ENCODE measurements at regions not wholly inside any gene's neighbourhood (a gene's known extent, or its start where the extent isn't known, plus 50 kb on each side); places are given as distances from the start of the nearest gene placed in this dataset.

DNA sequence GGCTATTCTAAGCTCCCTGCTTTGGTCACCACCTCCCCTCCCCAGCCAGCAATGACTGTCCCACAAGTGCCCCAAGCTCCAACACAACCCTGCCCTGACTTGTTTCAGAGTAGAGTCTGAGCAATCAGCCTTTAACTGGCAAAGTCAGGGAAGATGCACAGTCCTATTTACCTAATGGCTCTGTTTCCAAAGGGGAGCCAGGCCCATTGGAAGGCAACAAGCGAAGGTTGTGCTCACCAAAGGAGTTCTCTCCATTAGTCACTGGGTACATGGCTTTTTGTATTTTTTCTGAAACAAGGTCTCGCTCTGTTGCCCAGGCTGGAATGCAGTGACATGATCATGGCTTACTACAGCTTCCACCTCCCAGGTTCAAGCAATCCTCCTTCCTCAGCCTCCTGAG, 267.1 kb upstream of the CRY1 start:
- TF ChIP-seq, protein P1, sequence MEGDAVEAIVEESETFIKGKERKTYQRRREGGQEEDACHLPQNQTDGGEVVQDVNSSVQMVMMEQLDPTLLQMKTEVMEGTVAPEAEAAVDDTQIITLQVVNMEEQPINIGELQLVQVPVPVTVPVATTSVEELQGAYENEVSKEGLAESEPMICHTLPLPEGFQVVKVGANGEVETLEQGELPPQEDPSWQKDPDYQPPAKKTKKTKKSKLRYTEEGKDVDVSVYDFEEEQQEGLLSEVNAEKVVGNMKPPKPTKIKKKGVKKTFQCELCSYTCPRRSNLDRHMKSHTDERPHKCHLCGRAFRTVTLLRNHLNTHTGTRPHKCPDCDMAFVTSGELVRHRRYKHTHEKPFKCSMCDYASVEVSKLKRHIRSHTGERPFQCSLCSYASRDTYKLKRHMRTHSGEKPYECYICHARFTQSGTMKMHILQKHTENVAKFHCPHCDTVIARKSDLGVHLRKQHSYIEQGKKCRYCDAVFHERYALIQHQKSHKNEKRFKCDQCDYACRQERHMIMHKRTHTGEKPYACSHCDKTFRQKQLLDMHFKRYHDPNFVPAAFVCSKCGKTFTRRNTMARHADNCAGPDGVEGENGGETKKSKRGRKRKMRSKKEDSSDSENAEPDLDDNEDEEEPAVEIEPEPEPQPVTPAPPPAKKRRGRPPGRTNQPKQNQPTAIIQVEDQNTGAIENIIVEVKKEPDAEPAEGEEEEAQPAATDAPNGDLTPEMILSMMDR (IDR thresholded peaks at IDR 0.05): no peak
- no peak for TF ChIP-seq POLR2A (IDR thresholded peaks at IDR 0.05)
- Histone ChIP-seq H3K36me3 (replicated peaks in 1 of 2) (no peaks in the 10 kb centered on the region), H3K4me3 (no peak overlapping the region), H3K27me3 (peaks cover 2% of the 10 kb centered on the region), H3K27ac (no peak overlapping the region), H3K9me3 (replicated peaks in 1 of 3) (no peaks in the 10 kb centered on the region), H3K4me1 (replicated peaks in 1 of 2) (no peaks in the 10 kb centered on the region)
- DNase-seq: no peak
- WGBS, 4 donors: 94 to 100% (median 95%) methylated on average over 2 of the region's 2 CpGs
- intact Hi-C loops (cut with DNase I): no loop called here

DNA sequence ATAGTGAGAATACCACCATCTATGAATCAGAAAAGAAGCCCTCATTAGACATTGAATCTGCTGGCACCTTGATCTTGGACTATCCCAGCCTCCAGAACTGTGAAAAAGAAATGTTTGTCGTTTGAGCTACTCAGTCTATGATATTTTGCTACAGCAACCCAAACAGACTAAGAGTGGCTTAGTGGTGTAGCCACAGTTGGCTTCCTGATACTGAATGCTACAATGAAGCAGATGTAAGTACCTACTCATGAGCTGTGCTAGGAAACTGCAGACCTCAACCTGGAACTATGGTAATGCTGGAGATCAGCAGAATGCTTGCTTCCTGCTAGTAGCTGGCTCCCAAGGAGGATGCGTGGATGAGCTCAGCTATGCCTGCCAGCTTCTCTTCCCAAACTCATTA, 268.6 kb upstream of the CRY1 start:
- Histone ChIP-seq H3K36me3 (replicated peaks in 1 of 2) (no peaks in the 10 kb centered on the region), H3K27ac (no peak overlapping the region), H3K9me3 (replicated peaks in 1 of 3) (no peaks in the 10 kb centered on the region), H3K4me1 (replicated peaks in 1 of 2) (no peaks in the 10 kb centered on the region), H3K27me3 (peaks cover 2% of the 10 kb centered on the region), H3K4me3 (no peak overlapping the region)
- intact Hi-C loops (cut with DNase I): no loop called here
- DNase-seq: no peak
- WGBS, 4 donors: 67 to 86% (median 76%) methylated on average over 2 of the region's 2 CpGs
- TF ChIP-seq, protein P1 (IDR thresholded peaks at IDR 0.05): no peak
- no peak for TF ChIP-seq POLR2A (IDR thresholded peaks at IDR 0.05)

DNA sequence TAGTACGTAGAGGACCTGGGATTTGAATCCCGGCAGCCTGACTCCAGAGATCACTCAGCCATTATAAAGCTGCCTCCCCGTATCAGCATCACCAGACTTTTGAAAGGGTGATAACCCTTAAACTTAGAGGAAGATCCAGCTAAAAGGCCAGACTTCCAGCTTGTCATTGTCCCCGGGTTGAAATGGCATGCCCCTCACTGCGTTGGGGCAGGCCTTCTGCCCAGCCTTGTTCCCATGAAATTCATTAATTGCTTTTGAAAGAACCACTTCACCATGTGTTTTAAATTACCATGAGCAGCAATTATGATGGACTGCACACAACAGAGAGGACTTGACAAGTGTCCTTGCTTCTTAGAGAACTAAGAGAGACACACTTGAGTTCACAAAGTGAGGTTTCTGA, 269.6 kb upstream of the CRY1 start:
- TF ChIP-seq POLR2A (IDR thresholded peaks at IDR 0.05): no peak
- TF ChIP-seq, protein P1 (IDR thresholded peaks at IDR 0.05): no peak
- H3K4me3 ChIP-seq: no peak overlapping the region
- H3K27ac ChIP-seq: no peak overlapping the region
- no peaks in the 10 kb centered on the region for H3K9me3 ChIP-seq (replicated peaks in 1 of 3)
- H3K36me3 ChIP-seq (replicated peaks in 1 of 2): no peaks in the 10 kb centered on the region
- H3K27me3 ChIP-seq: peaks cover 2% of the 10 kb centered on the region
- 81 to 85% (median 83%) methylated on average over 4 to 5 of the region's 5 CpGs for WGBS, 4 donors
- intact Hi-C loops (cut with DNase I): no loop called here
- H3K4me1 ChIP-seq (replicated peaks in 1 of 2): no peaks in the 10 kb centered on the region
- DNase-seq: no peak

DNA sequence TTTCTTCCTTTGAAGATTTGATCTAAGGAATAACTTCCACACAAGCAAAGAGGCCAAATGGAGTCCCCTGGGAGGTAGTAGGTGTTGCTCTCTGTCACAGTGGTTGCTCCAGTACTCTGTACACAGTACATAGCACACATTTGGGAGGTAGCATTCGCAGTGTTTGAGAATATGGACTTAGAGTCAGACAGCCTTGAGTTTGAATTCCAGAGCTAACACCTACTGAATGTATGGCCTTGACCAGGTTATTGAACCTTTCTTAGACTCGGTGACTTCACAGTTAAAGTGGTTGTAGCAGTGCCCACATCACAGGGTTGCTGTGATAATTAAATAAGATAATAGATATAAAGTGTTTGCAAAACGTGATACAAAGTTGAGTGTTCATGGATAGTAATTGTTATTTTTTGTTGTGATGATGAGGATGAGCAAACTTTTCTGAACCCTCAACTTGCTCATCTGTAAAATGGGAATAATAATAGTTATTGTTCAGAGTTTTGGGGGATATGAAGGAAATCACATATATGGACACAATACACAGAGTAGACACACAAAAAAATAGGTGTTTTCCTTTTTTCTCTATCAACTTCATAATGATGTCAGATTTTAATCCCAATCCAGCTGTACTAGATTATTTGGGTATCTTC, 271.6 kb upstream of the CRY1 start:
- no peaks in the 10 kb centered on the region for H3K36me3 ChIP-seq (replicated peaks in 1 of 2)
- H3K27me3 ChIP-seq: peaks cover 2% of the 10 kb centered on the region
- no peaks in the 10 kb centered on the region for H3K4me1 ChIP-seq (replicated peaks in 1 of 2)
- DNase-seq: no peak
- 56 to 71% (median 68%) methylated on average over 3 of the region's 3 CpGs for whole genome bisulfite sequencing, 4 donors
- no peak overlapping the region for H3K27ac ChIP-seq
- intact Hi-C loops (cut with DNase I): no loop called here
- no peak overlapping the region for H3K4me3 ChIP-seq
- no peak for TF ChIP-seq POLR2A (IDR thresholded peaks at IDR 0.05)
- TF ChIP-seq, protein P1 (IDR thresholded peaks at IDR 0.05): no peak
- no peaks in the 10 kb centered on the region for H3K9me3 ChIP-seq (replicated peaks in 1 of 3)
